A549 (cell line): ENCODE measurements at regions not wholly inside any gene's neighbourhood (a gene's known extent, or its start where the extent isn't known, plus 50 kb on each side); places are given as distances from the start of the nearest gene placed in this dataset.

Experiments used
- CTCF ChIP-seq: fragments of >200 bp; sonication (Bioruptor Twin); formaldehyde crosslinking; IDR thresholded peaks from 3 replicates; pipeline ENCODE4 v1.5.1; 2016
- ELK1 ChIP-seq: fragments of 150-350 bp; IDR thresholded peaks from 2 replicates; pipeline ENCODE4 v1.6.1; 2014; ENCODE audit warnings: low read depth, mild to moderate bottlenecking, low read length
- HDAC2 ChIP-seq: fragments of 200-600 bp; sonication (generic); IDR thresholded peaks from 2 replicates; pipeline ENCODE4 v1.6.1; 2016
- HMGXB4 ChIP-seq: fragments of 250-450 bp; sonication (Bioruptor Pico); IDR thresholded peaks from 2 replicates; pipeline ENCODE4 v1.5.0; 2021; ENCODE audit warnings: mild to moderate bottlenecking, moderate library complexity, borderline replicate concordance
- JUN ChIP-seq, 2 experiments: fragments of >200 bp; sonication (Bioruptor Twin); formaldehyde crosslinking; IDR thresholded peaks; 2 replicates in 1 of 2; 3 replicates in 1 of 2; pipeline ENCODE4 v1.6.1; 2016 to 2017
- POLR2A ChIP-seq: IDR thresholded peaks from 2 replicates; pipeline ENCODE4 v1.6.1; 2012; ENCODE audit warnings: mild to moderate bottlenecking, low read length
- RAD21 ChIP-seq, 2 experiments: fragments of >200 bp in 1 of 2; sonication (Bioruptor Twin) in 1 of 2; formaldehyde crosslinking in 1 of 2; IDR thresholded peaks in 1 of 2; conservative IDR thresholded peaks in 1 of 2; 2 replicates in 1 of 2; 3 replicates in 1 of 2; pipeline ENCODE4 v1.6.1; 2012 to 2018; ENCODE audit warnings: inconsistent platforms in 1 of 2
- SMC3 ChIP-seq: fragments of >200 bp; sonication (Bioruptor Twin); formaldehyde crosslinking; IDR thresholded peaks from 3 replicates; pipeline ENCODE4 v1.6.1; 2018; ENCODE audit warnings: inconsistent platforms
- TF ChIP-seq, protein P1 (sequence below): fragments of >200 bp; sonication (Bioruptor Twin); formaldehyde crosslinking; IDR thresholded peaks from 3 replicates; pipeline ENCODE4 v1.6.1; 2016
- TF ChIP-seq, protein P2 (sequence below): fragments of 200-600 bp; sonication (generic); IDR thresholded peaks from 2 replicates; pipeline ENCODE4 v1.6.1; 2016; ENCODE audit warnings: antibody characterized with exemption, mild to moderate bottlenecking, moderate library complexity

GRCh38 chr6:163826629-163827028 lies 412.1 kb downstream of the QKI start:
- TF ChIP-seq SMC3, result no peak
- no peak for TF ChIP-seq HMGXB4 (CRISPR knock-in tag)
- TF ChIP-seq CTCF, result no peak
- TF ChIP-seq, protein P1, sequence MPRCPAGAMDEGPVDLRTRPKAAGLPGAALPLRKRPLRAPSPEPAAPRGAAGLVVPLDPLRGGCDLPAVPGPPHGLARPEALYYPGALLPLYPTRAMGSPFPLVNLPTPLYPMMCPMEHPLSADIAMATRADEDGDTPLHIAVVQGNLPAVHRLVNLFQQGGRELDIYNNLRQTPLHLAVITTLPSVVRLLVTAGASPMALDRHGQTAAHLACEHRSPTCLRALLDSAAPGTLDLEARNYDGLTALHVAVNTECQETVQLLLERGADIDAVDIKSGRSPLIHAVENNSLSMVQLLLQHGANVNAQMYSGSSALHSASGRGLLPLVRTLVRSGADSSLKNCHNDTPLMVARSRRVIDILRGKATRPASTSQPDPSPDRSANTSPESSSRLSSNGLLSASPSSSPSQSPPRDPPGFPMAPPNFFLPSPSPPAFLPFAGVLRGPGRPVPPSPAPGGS, result no peak
- TF ChIP-seq HDAC2, result no peak
- TF ChIP-seq JUN (IDR thresholded peaks at IDR 0.05), result no peak
- TF ChIP-seq, protein P2, sequence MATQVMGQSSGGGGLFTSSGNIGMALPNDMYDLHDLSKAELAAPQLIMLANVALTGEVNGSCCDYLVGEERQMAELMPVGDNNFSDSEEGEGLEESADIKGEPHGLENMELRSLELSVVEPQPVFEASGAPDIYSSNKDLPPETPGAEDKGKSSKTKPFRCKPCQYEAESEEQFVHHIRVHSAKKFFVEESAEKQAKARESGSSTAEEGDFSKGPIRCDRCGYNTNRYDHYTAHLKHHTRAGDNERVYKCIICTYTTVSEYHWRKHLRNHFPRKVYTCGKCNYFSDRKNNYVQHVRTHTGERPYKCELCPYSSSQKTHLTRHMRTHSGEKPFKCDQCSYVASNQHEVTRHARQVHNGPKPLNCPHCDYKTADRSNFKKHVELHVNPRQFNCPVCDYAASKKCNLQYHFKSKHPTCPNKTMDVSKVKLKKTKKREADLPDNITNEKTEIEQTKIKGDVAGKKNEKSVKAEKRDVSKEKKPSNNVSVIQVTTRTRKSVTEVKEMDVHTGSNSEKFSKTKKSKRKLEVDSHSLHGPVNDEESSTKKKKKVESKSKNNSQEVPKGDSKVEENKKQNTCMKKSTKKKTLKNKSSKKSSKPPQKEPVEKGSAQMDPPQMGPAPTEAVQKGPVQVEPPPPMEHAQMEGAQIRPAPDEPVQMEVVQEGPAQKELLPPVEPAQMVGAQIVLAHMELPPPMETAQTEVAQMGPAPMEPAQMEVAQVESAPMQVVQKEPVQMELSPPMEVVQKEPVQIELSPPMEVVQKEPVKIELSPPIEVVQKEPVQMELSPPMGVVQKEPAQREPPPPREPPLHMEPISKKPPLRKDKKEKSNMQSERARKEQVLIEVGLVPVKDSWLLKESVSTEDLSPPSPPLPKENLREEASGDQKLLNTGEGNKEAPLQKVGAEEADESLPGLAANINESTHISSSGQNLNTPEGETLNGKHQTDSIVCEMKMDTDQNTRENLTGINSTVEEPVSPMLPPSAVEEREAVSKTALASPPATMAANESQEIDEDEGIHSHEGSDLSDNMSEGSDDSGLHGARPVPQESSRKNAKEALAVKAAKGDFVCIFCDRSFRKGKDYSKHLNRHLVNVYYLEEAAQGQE, result no peak
- no peak for TF ChIP-seq RAD21 (conservative IDR thresholded peaks at IDR 0.05 in 1 of 2, IDR thresholded peaks at IDR 0.05 in 1 of 2)
- TF ChIP-seq POLR2A, result no peak
- TF ChIP-seq ELK1, result no peak
